HG03378 (cell line): ENCODE measurements at regions not wholly inside any gene's neighbourhood (a gene's known extent, or its start where the extent isn't known, plus 50 kb on each side); places are given as distances from the start of the nearest gene placed in this dataset.
A peak's percentile ranks its signal among the peaks of the same experiment; 100 is the strongest.

Source experiments
- ATAC-seq: cut with Tn5 transposase; IDR thresholded peaks from one replicate; pipeline ENCODE4 v1.9.1; 2021; ENCODE audit warnings: mild to moderate bottlenecking, moderate library complexity; ENCODE audit not compliant: unreplicated experiment

- ATAC-seq: no peak
Measured at GRCh38 chr2:455015-455705, 167.3 kb upstream of the ALKAL2 start.

- ATAC-seq: no peak
Measured at GRCh38 chr2:453132-453531, 165.2 kb upstream of the ALKAL2 start.

- ATAC-seq: no peak
Measured at GRCh38 chr2:451495-451894, 163.6 kb upstream of the ALKAL2 start.

GRCh38 chr2:449246-450067, 161.6 kb upstream of the ALKAL2 start:
- ATAC-seq: no peak

- no peak for ATAC-seq
Measured at GRCh38 chr2:447902-448665, 160.2 kb upstream of the ALKAL2 start.

- no peak for ATAC-seq
Measured at GRCh38 chr2:446963-447530, 159.2 kb upstream of the ALKAL2 start.

GRCh38 chr2:446303-446874, 158.5 kb upstream of the ALKAL2 start:
- no peak for ATAC-seq

- no peak for ATAC-seq
Measured at GRCh38 chr2:445896-446295, 158.0 kb upstream of the ALKAL2 start.

- no peak for ATAC-seq
Measured at GRCh38 chr2:444937-445884, 157.3 kb upstream of the ALKAL2 start.

- ATAC-seq: no peak
Measured at GRCh38 chr2:443741-444140, 155.8 kb upstream of the ALKAL2 start.

GRCh38 chr2:443216-443615, 155.3 kb upstream of the ALKAL2 start:
- ATAC-seq: no peak

GRCh38 chr2:441258-442022, 153.5 kb upstream of the ALKAL2 start:
- ATAC-seq: peak; percentile 45

- no peak for ATAC-seq
Measured at GRCh38 chr2:440403-440740, 152.5 kb upstream of the ALKAL2 start.

GRCh38 chr2:439556-440402, 151.9 kb upstream of the ALKAL2 start:
- ATAC-seq: no peak

- ATAC-seq: no peak
Measured at GRCh38 chr2:439077-439476, 151.2 kb upstream of the ALKAL2 start.

- ATAC-seq: peak; percentile 98
Measured at GRCh38 chr2:437756-438393, 150.0 kb upstream of the ALKAL2 start.

- no peak for ATAC-seq
Measured at GRCh38 chr2:437180-437579, 149.3 kb upstream of the ALKAL2 start.

- no peak for ATAC-seq
Measured at GRCh38 chr2:436205-436604, 148.3 kb upstream of the ALKAL2 start.
